C1 segment of cervical spinal cord (tissue), 14 donors: ENCODE measurements at regions not wholly inside any gene's neighbourhood (a gene's known extent, or its start where the extent isn't known, plus 50 kb on each side); places are given as distances from the start of the nearest gene placed in this dataset.
"Not testable (repeated sequence)": the region's sequence is repeated elsewhere in the genome, so short reads cannot be mapped to it uniquely, and the experiment has no call there.

Experiments used
- DNase-seq, 14 donors: peaks; one replicate each; lab custom pipeline; 2025; lab: John Stamatoyannopoulos, UW

DNA sequence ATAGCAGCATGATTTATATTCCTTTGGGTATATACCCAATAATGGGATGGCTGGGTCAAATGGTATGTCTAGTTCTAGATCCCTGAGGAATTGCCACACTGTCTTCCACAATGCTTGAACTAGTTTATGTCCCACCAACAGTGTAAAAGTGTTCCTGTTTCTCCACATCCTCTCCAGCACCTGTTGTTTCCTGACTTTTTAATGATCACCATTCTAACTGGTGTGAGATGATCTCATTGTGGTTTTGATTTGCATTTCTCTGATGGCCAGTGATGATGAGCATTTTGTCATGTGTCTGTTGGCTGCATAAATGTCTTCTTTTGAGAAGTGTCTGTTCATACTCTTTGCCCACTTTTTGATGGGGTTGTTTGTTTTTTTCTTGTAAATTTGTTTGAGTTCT, 54.0 kb upstream of the GPR89A start:
- not testable (repeated sequence) for DNase-seq

DNA sequence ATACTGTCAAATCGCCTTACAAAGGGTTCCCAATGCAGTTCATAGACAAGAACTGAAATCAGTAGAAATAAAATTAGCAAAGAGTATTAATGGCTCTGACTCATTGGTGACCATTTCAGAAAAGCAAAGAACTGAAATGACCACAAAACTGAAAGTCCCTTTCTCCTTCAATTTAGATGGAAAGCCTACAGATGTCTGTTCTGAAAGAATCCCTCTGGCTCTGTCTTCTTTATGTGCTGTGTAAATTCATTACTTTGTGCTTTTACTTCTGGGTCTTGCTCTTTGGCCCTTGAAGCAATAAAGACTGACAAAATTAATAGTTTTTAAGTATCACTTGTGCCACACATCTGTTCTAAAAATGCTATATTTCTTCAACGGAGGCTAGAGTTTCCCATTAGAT, 62.7 kb upstream of the GPR89A start:
- no peak for DNase-seq

DNA sequence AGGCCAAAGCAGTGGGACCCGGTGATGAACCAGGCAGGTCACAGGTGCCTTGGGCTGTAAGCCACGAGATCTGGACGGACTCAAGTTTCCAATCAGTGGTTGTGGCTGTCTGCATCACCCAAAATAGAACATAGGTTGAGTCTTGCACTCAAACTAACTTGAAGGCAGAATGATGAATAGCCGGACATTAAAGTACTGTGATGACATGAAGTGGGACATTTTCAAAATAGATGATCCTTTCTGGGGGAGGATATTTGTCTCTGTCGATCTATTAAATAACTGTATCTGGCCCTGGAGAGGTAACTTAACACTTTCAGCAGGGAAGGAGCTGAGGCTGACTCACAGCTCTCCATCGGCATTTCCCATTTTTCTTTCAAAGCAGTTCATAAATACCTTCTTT, 66.1 kb upstream of the GPR89A start:
- DNase-seq: peak in 1 of 14 donors; percentile 37

DNA sequence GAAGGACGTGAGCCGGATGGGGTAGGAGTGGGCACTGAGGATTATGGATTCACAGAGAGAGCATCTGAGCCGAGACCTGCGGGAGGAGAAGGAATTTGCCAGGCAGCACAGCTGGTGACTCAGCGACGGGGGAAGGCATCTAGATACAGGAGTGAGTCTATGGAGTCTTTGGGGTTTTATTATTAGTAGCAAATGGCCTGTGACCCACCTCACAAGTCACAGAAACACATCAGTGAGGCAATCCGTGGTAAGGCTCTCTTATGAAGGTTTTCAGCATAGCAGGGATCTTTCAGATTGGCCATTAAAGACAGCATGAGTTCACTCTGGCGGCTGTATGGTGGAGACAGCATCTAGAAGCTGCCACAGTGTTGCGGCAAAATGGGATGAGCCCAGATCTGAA, 66.5 kb upstream of the GPR89A start:
- peak in 1 of 14 donors; percentile 62 for DNase-seq

DNA sequence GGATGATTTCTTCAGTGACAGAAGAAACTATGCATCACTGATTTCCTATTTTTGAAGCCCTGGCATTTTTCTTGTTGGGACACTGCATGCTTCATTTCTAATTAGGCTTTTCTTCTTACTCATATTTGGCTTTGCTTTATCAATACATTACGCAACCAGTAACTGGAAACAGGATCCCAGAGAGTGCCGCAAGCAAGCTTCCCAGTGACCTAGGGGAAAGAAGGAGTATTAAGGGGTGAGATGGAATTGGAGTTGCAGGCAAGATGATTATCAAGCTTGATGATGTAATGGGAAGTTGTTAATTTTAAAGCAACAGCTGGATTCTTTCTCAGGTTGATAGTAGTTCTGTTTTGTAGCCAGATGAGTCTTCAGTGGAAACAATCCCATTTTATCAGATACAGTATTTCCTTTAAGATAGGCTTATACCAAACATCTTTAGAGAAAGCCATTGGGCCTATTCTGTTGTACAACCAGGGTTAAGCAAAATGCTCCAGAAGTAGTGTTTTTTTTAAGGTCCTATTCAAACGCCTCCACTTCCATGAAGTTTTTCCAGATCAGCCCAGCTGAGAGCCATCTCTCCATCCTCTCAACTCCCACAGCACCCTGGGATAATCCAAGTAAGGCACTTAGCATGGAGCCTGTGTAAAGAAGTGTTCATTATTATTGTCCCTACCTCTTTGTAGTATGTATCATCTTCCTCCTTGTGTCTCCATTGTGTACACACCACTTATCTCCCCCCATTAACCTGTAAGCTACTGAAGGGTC, 69.5 kb upstream of the GPR89A start:
- DNase-seq: not testable (repeated sequence)

DNA sequence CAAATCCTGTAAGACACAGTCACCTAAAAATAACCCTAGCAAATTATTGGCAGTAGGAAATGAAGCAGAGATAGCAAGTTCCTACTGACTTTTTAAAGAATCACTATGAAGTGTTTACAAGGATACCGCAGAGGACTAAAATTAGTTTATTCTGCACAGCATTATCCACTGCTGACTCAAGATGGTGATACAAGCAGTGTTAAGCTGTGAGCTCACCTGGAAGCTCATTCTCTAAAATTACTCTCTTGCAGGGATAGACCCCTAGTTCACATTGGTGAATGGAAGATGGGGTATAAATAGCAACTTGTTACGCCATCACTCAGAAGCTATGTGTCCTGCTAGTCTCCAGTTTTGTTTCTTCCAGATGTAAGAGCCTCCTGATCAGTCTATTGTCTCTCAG, 70.8 kb upstream of the GPR89A start:
- DNase-seq: not testable (repeated sequence)

DNA sequence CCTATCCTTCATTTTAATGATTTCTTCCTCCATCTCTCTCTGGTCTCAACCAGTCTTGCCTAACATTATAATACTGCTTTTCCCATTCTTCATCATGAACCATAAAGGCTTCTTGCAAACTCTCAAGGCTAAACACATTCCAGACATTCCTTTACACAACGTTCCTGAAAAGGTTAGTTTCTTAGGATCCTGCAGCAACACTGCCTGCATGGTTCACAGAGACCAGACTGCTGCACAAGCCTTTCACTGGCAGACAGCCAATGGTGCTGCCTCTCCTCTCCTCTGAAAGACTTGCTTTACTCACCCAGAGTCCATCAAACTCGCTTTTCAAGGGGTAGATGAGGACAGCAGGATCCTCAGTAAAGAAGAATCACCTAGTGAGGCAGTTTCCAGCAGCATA, 72.3 kb upstream of the GPR89A start:
- peak in 1 of 14 donors; percentile 3 for DNase-seq

DNA sequence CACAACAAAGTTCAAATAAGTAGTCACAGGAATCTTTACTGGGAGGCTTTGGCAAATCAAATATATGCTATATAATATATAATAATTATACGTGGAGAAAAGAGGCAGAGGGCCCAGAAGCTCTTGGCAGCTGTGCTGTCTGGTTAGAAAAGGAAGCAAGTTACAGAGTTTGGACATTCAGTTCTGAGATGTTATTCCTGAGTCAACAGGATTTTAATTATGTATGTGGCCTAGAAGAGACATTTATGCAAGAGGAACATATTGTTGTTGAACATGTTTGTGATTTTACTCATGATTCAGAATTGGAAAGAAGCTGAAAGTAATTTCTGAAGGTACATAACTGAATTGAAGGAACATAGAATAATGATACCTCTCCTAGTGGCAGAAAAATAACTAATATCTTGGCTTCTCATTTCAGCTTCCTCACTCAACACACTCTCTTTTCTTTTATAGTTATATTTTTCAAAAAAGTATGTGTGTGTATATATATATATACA, 79.7 kb upstream of the GPR89A start:
- not testable (repeated sequence) for DNase-seq

DNA sequence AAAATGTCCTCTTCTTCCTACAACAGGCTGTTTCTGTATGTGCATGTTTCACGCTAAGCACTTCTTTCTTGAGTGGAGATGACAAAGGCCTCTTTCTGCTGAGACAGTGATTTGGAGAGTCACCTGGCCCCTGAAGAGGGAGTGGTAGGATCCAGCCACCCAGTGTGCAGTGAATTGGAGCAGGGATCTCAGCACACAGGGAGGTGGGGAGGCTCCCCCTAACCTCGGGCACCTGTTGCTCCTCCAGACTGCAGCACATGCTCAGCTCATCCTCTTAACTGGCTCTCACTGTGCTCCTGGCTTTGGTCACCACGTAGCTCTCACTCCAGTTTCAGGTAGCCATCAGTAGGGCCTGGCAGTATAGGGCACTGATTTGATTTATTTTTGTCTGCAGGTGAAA, 87.6 kb upstream of the GPR89A start:
- not testable (repeated sequence) for DNase-seq

DNA sequence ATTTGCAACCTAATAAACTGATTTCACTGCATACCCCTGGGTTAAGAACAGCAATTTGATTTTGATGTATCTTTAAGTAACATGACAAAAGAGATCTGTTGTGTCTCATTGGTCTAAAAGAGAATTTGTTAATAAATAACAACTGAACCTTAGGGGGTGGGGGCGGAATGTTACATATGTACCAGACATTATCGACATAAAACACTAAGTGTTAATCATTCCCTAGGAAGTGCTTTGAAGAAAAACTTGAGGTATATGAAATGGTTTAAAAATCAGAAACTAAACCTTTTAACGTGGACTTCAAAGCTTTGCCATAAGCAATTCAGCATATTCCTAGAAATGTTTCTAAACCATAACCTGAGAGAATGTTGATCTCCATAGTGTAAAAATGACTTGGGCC, 88.5 kb upstream of the GPR89A start:
- DNase-seq: not testable (repeated sequence)

DNA sequence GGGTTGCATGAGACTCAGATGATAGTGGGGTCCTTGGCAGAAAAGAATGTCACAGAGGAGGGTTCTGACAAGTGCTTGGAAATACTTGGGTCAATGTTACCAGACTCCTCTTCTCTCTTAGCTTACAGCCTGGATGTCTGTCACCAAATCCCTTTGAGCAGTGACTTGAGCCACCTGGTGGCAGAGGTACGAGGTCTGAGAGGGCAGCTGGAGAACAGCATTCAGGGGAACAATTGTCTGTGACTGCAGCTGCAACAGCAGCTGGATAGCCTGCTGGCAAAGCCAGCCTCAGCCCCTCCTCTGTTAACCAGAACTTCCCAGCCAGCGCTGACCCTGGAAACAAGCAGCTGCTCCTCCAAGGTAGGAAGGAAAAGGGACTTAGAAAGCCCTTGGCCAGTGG, 87.6 kb upstream of the NBPF20 start:
- not testable (repeated sequence) for DNase-seq

DNA sequence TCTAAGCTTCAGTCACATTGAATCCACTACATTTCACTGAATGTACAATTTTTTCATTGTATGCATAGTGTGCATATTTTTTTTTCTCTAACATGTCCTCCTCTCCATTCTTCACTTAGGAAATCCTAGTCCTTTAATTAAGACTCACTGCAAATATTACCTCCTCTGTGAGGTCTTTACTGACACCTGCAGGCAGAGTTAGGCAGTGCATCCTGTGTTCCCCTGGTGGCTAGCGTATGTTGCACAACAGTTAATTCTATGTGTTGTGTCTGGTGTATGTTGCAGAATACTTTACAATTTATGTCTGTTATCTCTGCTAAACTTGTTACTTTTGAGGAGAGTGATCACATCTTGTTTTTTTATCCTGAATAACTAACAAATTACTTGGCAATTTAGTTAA, 82.7 kb upstream of the NBPF20 start:
- not testable (repeated sequence) for DNase-seq

DNA sequence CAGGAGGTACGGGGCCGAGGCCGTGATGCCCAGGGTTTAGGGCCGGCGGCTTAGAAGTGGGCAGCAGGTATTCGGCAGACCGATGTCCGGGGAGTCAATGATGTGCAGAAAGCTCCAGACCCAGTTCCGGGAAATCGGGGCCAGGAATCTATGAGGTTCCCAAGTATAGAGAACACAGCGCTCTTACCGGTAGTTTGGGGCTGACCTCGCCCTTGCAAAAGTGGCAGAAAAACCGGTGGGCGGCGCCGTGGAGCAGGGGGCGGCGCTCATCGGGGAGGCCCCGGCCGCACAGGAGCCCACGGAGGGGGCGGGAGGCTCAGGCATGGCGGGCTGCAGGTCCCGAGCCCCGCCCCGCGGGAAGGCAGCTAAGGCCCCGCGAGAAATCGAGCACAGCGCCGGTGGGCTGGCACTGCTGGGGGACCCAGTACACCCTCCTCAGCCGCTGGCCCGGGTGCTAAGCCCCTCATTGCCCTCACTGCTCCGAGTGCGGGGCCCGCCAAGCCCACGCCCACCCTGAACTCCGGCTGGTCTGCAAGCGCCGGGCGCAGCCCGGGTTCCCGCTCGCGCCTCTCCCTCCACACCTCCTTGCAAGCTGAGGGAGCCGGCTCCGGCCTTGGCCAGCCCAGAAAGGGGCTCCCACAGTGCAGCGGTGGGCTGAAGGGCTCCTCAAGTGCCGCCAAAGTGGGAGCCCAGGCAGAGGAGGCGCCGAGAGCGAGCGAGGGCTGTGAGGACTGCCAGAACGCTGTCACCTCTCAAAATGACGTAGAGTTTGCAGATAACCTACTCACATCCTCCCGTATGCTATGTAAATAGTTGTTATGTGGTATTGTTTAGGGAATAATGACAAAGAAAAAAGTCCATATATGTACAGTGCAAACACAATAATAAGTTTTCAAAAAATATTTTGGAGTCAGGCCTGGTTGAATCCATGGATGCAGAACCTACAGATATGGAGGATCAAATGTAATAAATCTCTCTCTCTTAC, 80.6 kb upstream of the NBPF20 start:
- not testable (repeated sequence) for DNase-seq

DNA sequence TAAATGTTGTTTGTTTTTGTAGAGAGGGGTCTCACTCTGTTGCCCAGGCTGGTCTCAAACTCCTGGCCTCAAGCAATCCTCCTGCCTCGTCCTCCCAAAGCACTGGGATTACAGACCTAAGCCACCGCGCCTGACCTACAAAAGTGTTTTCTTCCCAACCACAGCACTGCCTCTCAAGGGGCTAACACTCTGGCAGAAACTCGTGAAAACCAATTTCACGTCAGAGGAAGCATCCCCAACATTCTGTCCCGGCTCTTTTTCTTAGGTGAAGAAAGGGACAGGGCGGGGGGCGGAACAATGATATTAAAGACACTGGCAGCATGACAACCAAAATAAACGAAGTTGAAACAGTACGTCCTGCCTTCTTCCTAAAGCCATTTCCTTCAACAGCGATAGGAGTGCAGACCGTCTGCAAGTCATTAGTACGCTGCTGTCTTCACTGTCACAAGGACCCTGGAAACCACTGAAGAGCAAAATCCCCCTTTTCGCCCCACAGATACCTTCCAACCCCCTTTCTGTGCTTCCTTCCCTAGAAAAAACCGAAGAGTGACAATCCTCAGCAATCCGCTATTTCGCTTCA, 79.5 kb upstream of the NBPF20 start:
- not testable (repeated sequence) for DNase-seq

DNA sequence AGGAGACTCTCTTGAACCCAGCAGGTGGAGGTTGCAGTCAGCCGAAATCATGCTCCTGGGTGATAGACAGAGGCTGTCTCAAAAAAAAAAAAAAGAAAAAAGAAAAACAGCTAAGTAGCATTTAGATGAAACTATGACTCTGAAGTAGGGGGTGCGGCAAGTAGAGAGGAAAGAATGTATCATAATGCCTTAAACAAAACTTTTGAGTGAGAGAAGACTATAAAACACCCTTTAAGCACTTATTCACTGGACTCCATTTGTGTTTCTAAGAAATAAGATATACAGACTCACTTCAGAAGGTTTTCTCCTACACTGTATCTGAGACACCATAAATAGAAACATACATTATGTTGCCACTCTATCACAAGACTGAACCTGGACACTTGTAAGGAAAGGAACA, 78.9 kb upstream of the NBPF20 start:
- DNase-seq: not testable (repeated sequence)

DNA sequence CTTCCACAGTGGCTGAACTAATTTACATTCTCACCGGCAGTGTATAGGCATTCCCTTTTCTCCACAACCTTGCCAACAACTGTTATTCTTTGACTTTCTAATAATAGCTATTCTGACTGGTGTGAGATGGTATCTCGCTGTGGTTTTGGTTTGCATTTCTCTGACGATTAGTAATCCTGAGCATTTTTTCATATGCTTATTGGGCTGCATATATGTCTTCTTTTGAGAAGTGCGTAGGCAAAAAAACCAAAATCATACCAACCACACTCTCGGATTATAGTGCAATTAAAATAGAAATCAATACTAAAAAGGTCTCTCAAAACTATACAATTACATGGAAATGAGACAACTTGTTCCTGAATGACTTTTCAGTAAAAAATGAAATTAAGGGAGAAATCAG, 74.8 kb upstream of the NBPF20 start:
- not testable (repeated sequence) for DNase-seq

DNA sequence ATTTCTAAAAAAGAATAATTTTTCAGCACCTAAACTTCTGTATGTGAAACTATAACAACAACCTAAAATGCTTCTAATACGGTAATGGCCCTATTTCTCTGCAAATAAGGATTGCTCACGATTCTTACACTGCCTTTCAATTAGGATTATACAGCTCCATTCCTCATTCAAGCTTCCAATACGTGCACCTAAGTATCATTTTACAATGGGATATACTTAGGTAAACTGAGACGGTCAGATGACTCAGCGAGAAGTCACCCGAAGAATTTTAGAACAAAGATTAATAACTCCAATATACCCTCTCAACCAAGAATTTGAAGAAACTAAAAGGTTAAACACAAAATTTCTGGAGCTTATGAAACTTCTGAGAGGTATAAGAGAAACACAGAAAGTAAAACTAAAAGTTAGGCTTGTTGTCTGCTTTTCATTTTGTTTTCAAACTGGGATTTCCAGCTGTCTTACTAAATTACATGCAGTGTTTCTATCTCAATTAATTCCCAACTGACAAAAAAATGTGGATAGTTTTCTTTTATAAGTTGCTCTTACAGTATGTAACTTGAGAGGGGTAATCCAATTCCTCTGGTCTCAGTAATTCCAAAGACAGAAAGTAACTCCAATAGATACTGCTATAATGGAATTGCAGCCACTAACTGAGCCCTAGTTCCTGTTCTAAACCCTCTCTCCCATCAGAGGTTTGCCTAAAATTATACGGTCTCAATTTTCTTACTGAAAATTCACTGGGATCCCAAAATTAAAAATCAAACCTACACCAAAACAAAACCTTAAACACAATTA, 69.9 kb upstream of the NBPF20 start:
- not testable (repeated sequence) for DNase-seq

DNA sequence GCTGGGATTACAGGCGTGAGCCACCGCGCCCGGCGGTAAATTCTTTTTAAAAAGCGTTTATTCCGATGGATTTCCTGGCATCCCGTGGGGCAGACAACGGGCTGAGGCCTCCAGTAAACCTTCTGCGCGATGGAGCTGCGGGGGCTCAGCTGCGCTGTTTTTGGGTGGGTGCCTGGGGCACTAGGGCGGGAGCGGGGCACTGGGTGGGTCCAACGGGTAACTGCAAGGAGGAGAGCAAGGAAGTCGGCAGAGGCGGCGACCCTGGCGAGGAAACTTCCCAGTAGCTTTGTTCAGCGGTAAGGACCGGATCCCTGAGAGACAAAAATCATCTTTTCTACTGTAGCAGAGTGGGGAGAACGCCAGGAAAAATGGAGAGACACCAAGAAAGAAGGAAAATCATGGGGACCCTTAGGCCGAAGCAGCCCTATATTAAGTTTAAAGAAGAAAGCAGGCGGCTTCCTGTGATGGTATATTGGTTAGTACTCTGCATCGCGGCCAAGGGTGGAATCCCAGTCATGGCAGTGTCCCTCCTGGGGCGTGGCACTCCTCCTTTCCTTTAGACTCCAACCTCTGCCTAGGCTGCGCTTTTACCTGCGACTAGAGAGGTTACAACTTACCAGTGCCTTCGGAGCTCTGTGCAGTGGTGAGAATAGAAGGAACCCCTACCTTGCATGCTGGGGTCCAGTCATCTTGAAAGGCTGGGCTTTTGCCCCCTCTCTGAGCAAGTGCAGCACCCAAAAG, 63.0 kb upstream of the NBPF20 start:
- not testable (repeated sequence) for DNase-seq

DNA sequence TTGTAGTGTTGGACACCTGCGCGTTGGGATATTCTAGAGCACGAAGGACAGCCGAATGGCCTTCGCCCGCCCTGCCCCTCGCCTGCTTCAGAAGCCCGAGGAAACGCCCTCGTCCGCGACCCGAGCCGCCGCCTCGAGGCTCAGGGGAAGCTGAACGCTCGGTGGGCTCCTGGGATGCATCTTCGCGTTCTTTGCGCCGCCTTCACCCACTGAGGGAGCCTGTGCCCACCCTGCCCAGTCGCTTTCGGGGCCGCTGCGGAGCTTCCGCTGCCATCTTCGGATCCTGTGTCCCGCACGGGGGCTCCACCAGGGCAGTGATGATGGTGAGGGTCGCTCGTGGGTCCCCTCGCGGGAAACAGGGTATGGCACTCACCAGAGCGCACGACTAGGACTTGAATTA, 61.8 kb upstream of the NBPF20 start:
- not testable (repeated sequence) for DNase-seq

DNA sequence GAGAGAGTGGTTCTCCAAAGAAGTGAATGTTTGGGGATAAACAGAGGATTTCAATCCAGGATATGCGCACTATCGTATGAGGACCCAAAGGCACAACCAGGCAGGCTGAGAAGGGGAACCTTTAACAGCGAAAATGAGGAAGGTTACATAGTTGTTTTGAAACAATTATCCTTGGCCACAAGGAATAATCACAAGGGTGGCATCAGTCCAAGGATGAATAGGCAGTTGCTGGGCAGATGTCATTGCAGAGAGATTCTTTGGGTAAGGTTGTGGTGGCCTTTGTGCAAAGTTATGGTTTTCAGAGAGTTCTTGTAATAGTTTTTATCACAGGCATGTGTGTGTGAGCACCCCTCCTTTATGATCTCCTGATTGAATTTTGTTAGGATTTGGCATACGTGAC, 58.9 kb upstream of the NBPF20 start:
- DNase-seq: not testable (repeated sequence)
